OCI-LY1 (cell line): ENCODE measurements at regions not wholly inside any gene's neighbourhood (a gene's known extent, or its start where the extent isn't known, plus 50 kb on each side); places are given as distances from the start of the nearest gene placed in this dataset.

Experiments used
- H2AFZ ChIP-seq: fragments of 200-600 bp; sonication (generic), shearing (Covaris generic); 2 replicates; pipeline ENCODE4 v1.6.0; 2014; ENCODE audit warnings: antibody characterized with exemption, mild to moderate bottlenecking, low read length
- H3F3A ChIP-seq: fragments of 200-600 bp; sonication (generic), shearing (Covaris generic); 2 replicates; pipeline ENCODE4 v1.6.0; 2014; ENCODE audit warnings: mild to moderate bottlenecking, antibody characterized with exemption, low read length, moderate library complexity; ENCODE audit not compliant: insufficient read depth
- H3K27ac ChIP-seq: fragments of 200-600 bp; sonication (generic); 2 replicates; pipeline ENCODE4 v1.5.1; 2014; ENCODE audit warnings: low read length, mixed run types, mild to moderate bottlenecking, low read depth; ENCODE audit not compliant: poor library complexity, severe bottlenecking
- H3K27me3 ChIP-seq: fragments of 200-600 bp; sonication (generic); 2 replicates; pipeline ENCODE4 v1.6.0; 2014; ENCODE audit warnings: antibody characterized with exemption, mild to moderate bottlenecking, low read length, moderate library complexity; ENCODE audit not compliant: insufficient read depth
- H3K36me3 ChIP-seq: fragments of 200-600 bp; sonication (generic); 2 replicates; pipeline ENCODE4 v1.6.1; 2014; ENCODE audit warnings: mild to moderate bottlenecking, antibody characterized with exemption, low read length, moderate library complexity, mixed read lengths; ENCODE audit not compliant: insufficient read depth
- H3K4me1 ChIP-seq: fragments of 200-600 bp; sonication (generic); 2 replicates; pipeline ENCODE4 v1.5.1; 2014; ENCODE audit warnings: mild to moderate bottlenecking, low read length, moderate library complexity; ENCODE audit not compliant: insufficient read depth, severe bottlenecking
- H3K4me2 ChIP-seq: fragments of 200-600 bp; sonication (generic), shearing (Covaris generic); 2 replicates; pipeline ENCODE4 v1.6.1; 2014; ENCODE audit warnings: low read length
- H3K4me3 ChIP-seq: fragments of 200-600 bp; sonication (generic); 2 replicates; pipeline ENCODE4 v1.5.1; 2014; ENCODE audit warnings: low read length, low read depth, mild to moderate bottlenecking, mixed read lengths; ENCODE audit not compliant: poor library complexity, severe bottlenecking
- H3K79me2 ChIP-seq: fragments of 200-600 bp; shearing (Covaris generic); 2 replicates; pipeline ENCODE4 v1.6.1; 2016; ENCODE audit warnings: mixed run types, low read length, mixed read lengths; ENCODE audit not compliant: insufficient read depth
- H3K9ac ChIP-seq: fragments of 200-600 bp; sonication (generic), shearing (Covaris generic); 2 replicates; pipeline ENCODE4 v1.6.1; 2014; ENCODE audit warnings: mild to moderate bottlenecking, low read length, mixed read lengths
- H3K9me2 ChIP-seq: fragments of 200-600 bp; sonication (generic), shearing (Covaris generic); 2 replicates; pipeline ENCODE4 v1.6.1; 2014; ENCODE audit warnings: low read depth, mild to moderate bottlenecking, low read length, mixed read lengths
- H3K9me3 ChIP-seq: fragments of 200-600 bp; shearing (Covaris generic); 2 replicates; pipeline ENCODE4 v1.6.1; 2014; ENCODE audit warnings: low read length, mixed read lengths
- H4K20me1 ChIP-seq: fragments of 200-600 bp; sonication (generic), shearing (Covaris generic); 2 replicates; pipeline ENCODE4 v1.6.0; 2016; ENCODE audit warnings: mild to moderate bottlenecking, low read length; ENCODE audit not compliant: insufficient read depth
- CTCF ChIP-seq: fragments of 200-600 bp; sonication (generic), shearing (Covaris generic); IDR thresholded peaks from 2 replicates; pipeline ENCODE4 v1.5.1; 2017; ENCODE audit warnings: mild to moderate bottlenecking, antibody characterized with exemption, low read length, moderate library complexity, mixed read lengths
- EZH2 ChIP-seq: fragments of 200-600 bp; sonication (generic), shearing (Covaris generic); IDR thresholded peaks from 2 replicates; pipeline ENCODE4 v1.8.0; 2017; ENCODE audit warnings: borderline replicate concordance, mixed run types, mild to moderate bottlenecking, antibody characterized with exemption, low read length, moderate library complexity, mixed read lengths

- Histone ChIP-seq H4K20me1 (no peaks in the 10 kb centered on the region), H2AFZ (no peak overlapping the region), H3K36me3 (no peaks in the 10 kb centered on the region), H3F3A (no peaks in the 10 kb centered on the region), H3K9me2 (no peaks in the 10 kb centered on the region), H3K27ac (no peak overlapping the region), H3K4me1 (no peaks in the 10 kb centered on the region), H3K4me2 (no peak overlapping the region), H3K9me3 (no peaks in the 10 kb centered on the region), H3K9ac (no peak overlapping the region), H3K4me3 (no peak overlapping the region), H3K27me3 (no peaks in the 10 kb centered on the region), H3K79me2 (no peaks in the 10 kb centered on the region)
- TF ChIP-seq CTCF (no peak), EZH2 (no peak)
Observed at GRCh38 chr4:86493460-86493859, 100.7 kb upstream of the PTPN13 start.

GRCh38 chr4:86496094-86497080 is 97.7 kb upstream of the PTPN13 start:
- Histone ChIP-seq H3K4me3 (no peak overlapping the region), H3K4me1 (no peaks in the 10 kb centered on the region), H3K9me2 (no peaks in the 10 kb centered on the region), H4K20me1 (no peaks in the 10 kb centered on the region), H3K36me3 (no peaks in the 10 kb centered on the region), H3K9ac (no peak overlapping the region), H3F3A (no peaks in the 10 kb centered on the region), H3K79me2 (no peaks in the 10 kb centered on the region), H3K27ac (no peak overlapping the region), H3K4me2 (no peak overlapping the region), H3K9me3 (no peaks in the 10 kb centered on the region), H2AFZ (no peak overlapping the region), H3K27me3 (no peaks in the 10 kb centered on the region)
- TF ChIP-seq CTCF (peak; percentile 84), EZH2 (no peak)

GRCh38 chr4:86497131-86497530 is 97.0 kb upstream of the PTPN13 start:
- Histone ChIP-seq H3K36me3 (no peaks in the 10 kb centered on the region), H4K20me1 (no peaks in the 10 kb centered on the region), H3K4me2 (no peak overlapping the region), H3K79me2 (no peaks in the 10 kb centered on the region), H3K27ac (no peak overlapping the region), H2AFZ (no peak overlapping the region), H3K4me1 (no peaks in the 10 kb centered on the region), H3K9me3 (no peaks in the 10 kb centered on the region), H3K9me2 (no peaks in the 10 kb centered on the region), H3K4me3 (no peak overlapping the region), H3F3A (no peaks in the 10 kb centered on the region), H3K27me3 (no peaks in the 10 kb centered on the region), H3K9ac (no peak overlapping the region)
- TF ChIP-seq EZH2 (no peak), CTCF (no peak)
